Effector memory CD8-positive, alpha-beta T cell (primary cell): ENCODE measurements at regions not wholly inside any gene's neighbourhood (a gene's known extent, or its start where the extent isn't known, plus 50 kb on each side); places are given as distances from the start of the nearest gene placed in this dataset.
"Not testable (repeated sequence)": the region's sequence is repeated elsewhere in the genome, so short reads cannot be mapped to it uniquely, and the experiment has no call there.

Experiments used
- ATAC-seq: fragments of 150-1000 bp; cut with Tn5 transposase; replicated peaks from 2 replicates; pipeline ENCODE4 v1.10.0; 2021; ENCODE audit warnings: mild to moderate bottlenecking, moderate library complexity
- DNase-seq, 3 experiments: peaks; one replicate each; pipeline ENCODE4 v3.0.0; 2021
- H3K27ac Mint-ChIP-seq, 2 donors: one replicate each; pipeline ENCODE4 v1.8.0; 2022; ENCODE audit warnings: mild to moderate bottlenecking in 2 of 2, mixed read lengths in 2 of 2, moderate library complexity in 2 of 2
- H3K27me3 Mint-ChIP-seq, 2 donors: one replicate each; pipeline ENCODE4 v1.8.0; 2022; ENCODE audit warnings: mixed read lengths in 2 of 2
- H3K36me3 Mint-ChIP-seq: one replicate; pipeline ENCODE4 v1.8.0; 2022; ENCODE audit warnings: mild to moderate bottlenecking, moderate library complexity, mixed read lengths; ENCODE audit not compliant: insufficient read depth
- H3K4me1 Mint-ChIP-seq, 2 donors: one replicate each; pipeline ENCODE4 v1.8.0; 2022; ENCODE audit warnings: low read depth in 2 of 2, mixed read lengths in 2 of 2
- H3K4me3 Mint-ChIP-seq, 2 donors: one replicate each; pipeline ENCODE4 v1.8.0; 2022; ENCODE audit warnings: mild to moderate bottlenecking in 2 of 2, mixed read lengths in 2 of 2, moderate library complexity in 2 of 2
- H3K9me3 Mint-ChIP-seq, 2 donors: one replicate each; pipeline ENCODE4 v1.8.0; 2022; ENCODE audit warnings: mixed read lengths in 2 of 2

GRCh38 chr3:39671116-39671515 is 138.3 kb upstream of the MYRIP start:
- no peak overlapping the region for H3K4me3 Mint-ChIP-seq
- no peaks in the 10 kb centered on the region for H3K36me3 Mint-ChIP-seq
- no peaks in the 10 kb centered on the region for H3K9me3 Mint-ChIP-seq
- no peaks in the 10 kb centered on the region for H3K4me1 Mint-ChIP-seq
- ATAC-seq (no peak), DNase-seq (no peak)
- H3K27ac Mint-ChIP-seq, result no peak overlapping the region
- H3K27me3 Mint-ChIP-seq, result peaks cover 0 to 8% of the 10 kb centered on the region in 2 donors

GRCh38 chr3:39671600-39671999 is 137.8 kb upstream of the MYRIP start:
- ATAC-seq, result no peak
- no peak overlapping the region for H3K4me3 Mint-ChIP-seq
- H3K9me3 Mint-ChIP-seq, result no peaks in the 10 kb centered on the region
- no peak for DNase-seq
- no peak overlapping the region for H3K27ac Mint-ChIP-seq
- H3K27me3 Mint-ChIP-seq, result peaks cover 0 to 8% of the 10 kb centered on the region in 2 donors
- H3K4me1 Mint-ChIP-seq, result no peaks in the 10 kb centered on the region
- no peaks in the 10 kb centered on the region for H3K36me3 Mint-ChIP-seq

- H3K4me1 Mint-ChIP-seq, result no peaks in the 10 kb centered on the region
- peaks cover 0 to 5% of the 10 kb centered on the region in 2 donors for H3K27me3 Mint-ChIP-seq
- ATAC-seq (no peak), DNase-seq (no peak)
- H3K4me3 Mint-ChIP-seq, result no peak overlapping the region
- no peaks in the 10 kb centered on the region for H3K36me3 Mint-ChIP-seq
- no peaks in the 10 kb centered on the region for H3K9me3 Mint-ChIP-seq
- no peak overlapping the region for H3K27ac Mint-ChIP-seq
Observed at GRCh38 chr3:39705351-39705900, 104.0 kb upstream of the MYRIP start.

- no peaks in the 10 kb centered on the region for H3K36me3 Mint-ChIP-seq
- no peak overlapping the region for H3K4me3 Mint-ChIP-seq
- H3K9me3 Mint-ChIP-seq, result no peaks in the 10 kb centered on the region
- H3K27ac Mint-ChIP-seq, result no peak overlapping the region
- ATAC-seq (no peak), DNase-seq (no peak)
- H3K4me1 Mint-ChIP-seq, result no peaks in the 10 kb centered on the region
- H3K27me3 Mint-ChIP-seq, result peaks cover 0 to 18% of the 10 kb centered on the region in 2 donors
Observed at GRCh38 chr3:39707314-39707909, 102.0 kb upstream of the MYRIP start.

GRCh38 chr3:39712413-39713048 is 96.9 kb upstream of the MYRIP start:
- Mint-ChIP-seq H3K4me1 (no peaks in the 10 kb centered on the region), H3K9me3 (peaks cover 0 to 1% of the 10 kb centered on the region in 2 donors), H3K27ac (no peak overlapping the region), H3K36me3 (no peaks in the 10 kb centered on the region), H3K4me3 (no peak overlapping the region), H3K27me3 (peaks cover 0 to 17% of the 10 kb centered on the region in 2 donors)
- ATAC-seq (no peak), DNase-seq (no peak)

- not testable (repeated sequence) for H3K9me3 Mint-ChIP-seq, ATAC-seq
Observed at GRCh38 chr3:39713341-39713740, 96.1 kb upstream of the MYRIP start.

GRCh38 chr3:39716849-39717248 is 92.6 kb upstream of the MYRIP start:
- Mint-ChIP-seq H3K27ac (no peak overlapping the region), H3K36me3 (no peaks in the 10 kb centered on the region), H3K9me3 (peaks cover 0 to 1% of the 10 kb centered on the region in 2 donors), H3K27me3 (peaks cover 0 to 9% of the 10 kb centered on the region in 2 donors), H3K4me3 (no peak overlapping the region), H3K4me1 (no peaks in the 10 kb centered on the region)
- DNase-seq (no peak), ATAC-seq (no peak)

More at GRCh38 chr3:39713341-39713740, 96.1 kb upstream of the MYRIP start:
- H3K36me3 Mint-ChIP-seq, H3K27ac Mint-ChIP-seq, H3K4me1 Mint-ChIP-seq, H3K4me3 Mint-ChIP-seq, DNase-seq: not testable (repeated sequence)
- peaks cover 0 to 17% of the 10 kb centered on the region in 2 donors for H3K27me3 Mint-ChIP-seq

- H3K4me1 Mint-ChIP-seq, result no peaks in the 10 kb centered on the region
- DNase-seq (no peak), ATAC-seq (no peak)
- H3K36me3 Mint-ChIP-seq, result peaks cover 3% of the 10 kb centered on the region
- H3K9me3 Mint-ChIP-seq, result no peaks in the 10 kb centered on the region
- H3K4me3 Mint-ChIP-seq, result no peak overlapping the region
- H3K27ac Mint-ChIP-seq, result no peak overlapping the region
- H3K27me3 Mint-ChIP-seq, result no peaks in the 10 kb centered on the region
Observed at GRCh38 chr3:39718674-39719595, 90.5 kb upstream of the MYRIP start.

- no peaks in the 10 kb centered on the region for H3K4me1 Mint-ChIP-seq
- DNase-seq (no peak), ATAC-seq (no peak)
- no peaks in the 10 kb centered on the region for H3K27me3 Mint-ChIP-seq
- H3K36me3 Mint-ChIP-seq, result peaks cover 3% of the 10 kb centered on the region
- no peaks in the 10 kb centered on the region for H3K9me3 Mint-ChIP-seq
- no peak overlapping the region for H3K4me3 Mint-ChIP-seq
- no peak overlapping the region for H3K27ac Mint-ChIP-seq
Observed at GRCh38 chr3:39721076-39721475, 88.3 kb upstream of the MYRIP start.

- ATAC-seq, result no peak
- H3K4me3 Mint-ChIP-seq, result no peak overlapping the region
- H3K27ac Mint-ChIP-seq, result no peak overlapping the region
- DNase-seq, result no peak
- H3K9me3 Mint-ChIP-seq, result no peaks in the 10 kb centered on the region
- H3K36me3 Mint-ChIP-seq, result peaks cover 3% of the 10 kb centered on the region
- H3K27me3 Mint-ChIP-seq, result no peaks in the 10 kb centered on the region
- H3K4me1 Mint-ChIP-seq, result no peaks in the 10 kb centered on the region
Observed at GRCh38 chr3:39724233-39724846, 85.1 kb upstream of the MYRIP start.

GRCh38 chr3:39725321-39725720 is 84.1 kb upstream of the MYRIP start:
- no peak overlapping the region for H3K4me3 Mint-ChIP-seq
- no peaks in the 10 kb centered on the region for H3K9me3 Mint-ChIP-seq
- no peaks in the 10 kb centered on the region for H3K4me1 Mint-ChIP-seq
- peaks cover 3% of the 10 kb centered on the region for H3K36me3 Mint-ChIP-seq
- H3K27me3 Mint-ChIP-seq, result no peaks in the 10 kb centered on the region
- ATAC-seq (no peak), DNase-seq (no peak)
- H3K27ac Mint-ChIP-seq, result no peak overlapping the region

GRCh38 chr3:39727415-39727814 is 82.0 kb upstream of the MYRIP start:
- DNase-seq (no peak), ATAC-seq (no peak)
- Mint-ChIP-seq H3K27ac (no peak overlapping the region), H3K36me3 (peaks cover 3% of the 10 kb centered on the region), H3K9me3 (peaks cover 0 to under 1% of the 10 kb centered on the region in 2 donors), H3K27me3 (no peaks in the 10 kb centered on the region), H3K4me3 (no peak overlapping the region), H3K4me1 (no peaks in the 10 kb centered on the region)

- Mint-ChIP-seq H3K27me3 (no peaks in the 10 kb centered on the region), H3K9me3 (peaks cover 0 to 4% of the 10 kb centered on the region in 2 donors), H3K27ac (no peak overlapping the region), H3K36me3 (no peaks in the 10 kb centered on the region), H3K4me3 (no peak overlapping the region), H3K4me1 (no peaks in the 10 kb centered on the region)
- DNase-seq (no peak), ATAC-seq (no peak)
Observed at GRCh38 chr3:39733804-39734203, 75.6 kb upstream of the MYRIP start.
